HG03342 (cell line): ENCODE measurements at regions not wholly inside any gene's neighbourhood (a gene's known extent, or its start where the extent isn't known, plus 50 kb on each side); places are given as distances from the start of the nearest gene placed in this dataset.

ENCODE experiments used
- ATAC-seq: cut with Tn5 transposase; IDR thresholded peaks from one replicate; pipeline ENCODE4 v1.9.1; 2021; ENCODE audit warnings: mild to moderate bottlenecking, moderate library complexity; ENCODE audit not compliant: unreplicated experiment

- no peak for ATAC-seq
These were observed 89.3 kb upstream of the ST8SIA2 start for GRCh38 chr15:92304223-92304975.

- ATAC-seq, result no peak
These were observed 88.3 kb upstream of the ST8SIA2 start for GRCh38 chr15:92305343-92305742.

- no peak for ATAC-seq
These were observed 87.0 kb upstream of the ST8SIA2 start for GRCh38 chr15:92306663-92307062.

- no peak for ATAC-seq
These were observed 78.5 kb upstream of the ST8SIA2 start for GRCh38 chr15:92315144-92315543.

- no peak for ATAC-seq
These were observed 78.0 kb upstream of the ST8SIA2 start for GRCh38 chr15:92315595-92316211.

GRCh38 chr15:92316586-92317295 is 76.9 kb upstream of the ST8SIA2 start:
- ATAC-seq, result no peak

GRCh38 chr15:92320012-92320699 is 73.5 kb upstream of the ST8SIA2 start:
- no peak for ATAC-seq

- no peak for ATAC-seq
These were observed 70.9 kb upstream of the ST8SIA2 start for GRCh38 chr15:92322566-92323355.

- ATAC-seq, result no peak
These were observed 70.2 kb upstream of the ST8SIA2 start for GRCh38 chr15:92323525-92323924.

GRCh38 chr15:92324101-92324963 is 69.3 kb upstream of the ST8SIA2 start:
- ATAC-seq, result no peak

GRCh38 chr15:92326236-92326635 is 67.4 kb upstream of the ST8SIA2 start:
- no peak for ATAC-seq

GRCh38 chr15:92327033-92327432 is 66.6 kb upstream of the ST8SIA2 start:
- no peak for ATAC-seq

- no peak for ATAC-seq
These were observed 65.5 kb upstream of the ST8SIA2 start for GRCh38 chr15:92328207-92328606.

GRCh38 chr15:92332125-92332899 is 61.4 kb upstream of the ST8SIA2 start:
- ATAC-seq, result no peak

- no peak for ATAC-seq
These were observed 60.0 kb upstream of the ST8SIA2 start for GRCh38 chr15:92333709-92334108.

GRCh38 chr15:92336419-92336987 is 57.2 kb upstream of the ST8SIA2 start:
- ATAC-seq, result no peak

GRCh38 chr15:92339361-92339760 is 54.3 kb upstream of the ST8SIA2 start:
- ATAC-seq, result no peak
